ENCODE measurements at regions not wholly inside any gene's neighbourhood (a gene's known extent, or its start where the extent isn't known, plus 50 kb on each side); places are given as distances from the start of the nearest gene placed in this dataset.
"Not testable (repeated sequence)": the region's sequence is repeated elsewhere in the genome, so short reads cannot be mapped to it uniquely, and the experiment has no call there.

GRCh38 chr9:90511711-90512110 lies 130.9 kb downstream of the DIRAS2 start:
- DNase-seq: no peak

GRCh38 chr9:90514877-90515276 lies 127.7 kb downstream of the DIRAS2 start:
- no peak for DNase-seq

- no peak for DNase-seq
These were observed 127.1 kb downstream of the DIRAS2 start for GRCh38 chr9:90515510-90515909.

GRCh38 chr9:90517103-90517502 lies 125.5 kb downstream of the DIRAS2 start:
- no peak for DNase-seq

GRCh38 chr9:90521811-90522570 lies 120.6 kb downstream of the DIRAS2 start:
- no peak for DNase-seq

GRCh38 chr9:90523958-90524357 lies 118.7 kb downstream of the DIRAS2 start:
- DNase-seq: no peak

- no peak for DNase-seq
These were observed 116.2 kb downstream of the DIRAS2 start for GRCh38 chr9:90526386-90526785.

- DNase-seq: not testable (repeated sequence)
These were observed 106.5 kb downstream of the DIRAS2 start for GRCh38 chr9:90536094-90536493.

- no peak for DNase-seq
These were observed 104.1 kb downstream of the DIRAS2 start for GRCh38 chr9:90538566-90538965.

GRCh38 chr9:90539286-90539685 lies 103.3 kb downstream of the DIRAS2 start:
- no peak for DNase-seq

- no peak for DNase-seq
These were observed 101.9 kb downstream of the DIRAS2 start for GRCh38 chr9:90540734-90541133.

- no peak for DNase-seq
These were observed 98.1 kb downstream of the DIRAS2 start for GRCh38 chr9:90544488-90544887.

GRCh38 chr9:90546200-90546599 lies 96.4 kb downstream of the DIRAS2 start:
- no peak for DNase-seq

- no peak for DNase-seq
These were observed 94.7 kb downstream of the DIRAS2 start for GRCh38 chr9:90547896-90548295.

GRCh38 chr9:90552317-90552716 lies 90.3 kb downstream of the DIRAS2 start:
- DNase-seq: no peak

GRCh38 chr9:90555351-90556057 lies 87.1 kb downstream of the DIRAS2 start:
- DNase-seq: no peak

GRCh38 chr9:90556897-90557675 lies 85.5 kb downstream of the DIRAS2 start:
- no peak for DNase-seq

GRCh38 chr9:90559075-90560073 lies 83.2 kb downstream of the DIRAS2 start:
- no peak for DNase-seq
